GM12878 (cell line): ENCODE measurements at regions not wholly inside any gene's neighbourhood (a gene's known extent, or its start where the extent isn't known, plus 50 kb on each side); places are given as distances from the start of the nearest gene placed in this dataset.

Experiments used
- BCLAF1 ChIP-seq: fragments of 450-650 bp; IDR thresholded peaks from 2 replicates; pipeline ENCODE4 v1.6.1; 2017; ENCODE audit warnings: antibody characterized with exemption, mild to moderate bottlenecking, moderate library complexity
- BRCA1 ChIP-seq: IDR thresholded peaks from 2 replicates; pipeline ENCODE4 v1.6.1; 2011; ENCODE audit warnings: low read depth, low read length, improper control_type of control experiment
- CEBPZ ChIP-seq: fragments of 150-350 bp; IDR thresholded peaks from 2 replicates; pipeline ENCODE4 v1.6.1; 2016; ENCODE audit warnings: low read depth, low read length
- CHD2 ChIP-seq: IDR thresholded peaks from 2 replicates; pipeline ENCODE4 v1.6.1; 2011; ENCODE audit warnings: low read depth, low read length, improper control_type of control experiment, borderline replicate concordance
- CTCF ChIP-seq, 3 experiments: IDR thresholded peaks in 2 of 3; conservative IDR thresholded peaks in 1 of 3; 2 replicates each; pipeline ENCODE4 v1.5.1; 2011; ENCODE audit warnings: low read depth in 3 of 3, low read length in 3 of 3, mild to moderate bottlenecking in 3 of 3, control low read depth in 2 of 3, moderate library complexity in 2 of 3, inconsistent platforms in 1 of 3, mixed read lengths in 1 of 3; ENCODE audit not compliant: control insufficient read depth in 2 of 3, insufficient read depth in 1 of 3; ENCODE audit errors: extremely low read depth in 1 of 3
- E2F4 ChIP-seq: IDR thresholded peaks from 2 replicates; pipeline ENCODE4 v1.6.1; 2012; ENCODE audit warnings: low read depth, low read length, improper control_type of control experiment
- ESRRA ChIP-seq: IDR thresholded peaks from 2 replicates; pipeline ENCODE4 v1.6.1; 2012; ENCODE audit warnings: mild to moderate bottlenecking, low read length, improper control_type of control experiment
- FOXM1 ChIP-seq: IDR thresholded peaks from 2 replicates; pipeline ENCODE4 v1.6.1; 2012; ENCODE audit warnings: low read depth, mild to moderate bottlenecking, inconsistent platforms, low read length, moderate library complexity
- POLR2A ChIP-seq: IDR thresholded peaks from 2 replicates; pipeline ENCODE4 v1.6.1; 2011; ENCODE audit warnings: low read depth, mild to moderate bottlenecking, low read length
- POLR2AphosphoS2 ChIP-seq: IDR thresholded peaks from 2 replicates; pipeline ENCODE4 v1.6.1; 2011; ENCODE audit warnings: low read depth, mild to moderate bottlenecking, low read length, improper control_type of control experiment, moderate library complexity
- RAD51 ChIP-seq: fragments of 450-650 bp; IDR thresholded peaks from 2 replicates; pipeline ENCODE4 v1.6.1; 2016; ENCODE audit warnings: moderate library complexity, mild to moderate bottlenecking, inconsistent platforms
- REST ChIP-seq: IDR thresholded peaks from 2 replicates; pipeline ENCODE4 v1.6.1; 2012; ENCODE audit warnings: mild to moderate bottlenecking, low read depth, low read length
- SIN3A ChIP-seq: IDR thresholded peaks from 2 replicates; pipeline ENCODE4 v1.6.1; 2012; ENCODE audit warnings: low read depth, low read length, improper control_type of control experiment
- USF1 ChIP-seq: IDR thresholded peaks from 2 replicates; pipeline ENCODE4 v1.6.1; 2011; ENCODE audit warnings: borderline replicate concordance, low read depth, mild to moderate bottlenecking, moderate library complexity, mixed read lengths, low read length; ENCODE audit not compliant: insufficient read depth; ENCODE audit errors: extremely low read length

GRCh38 chr1:81174052-81174451 lies 626.7 kb upstream of the ADGRL2 start:
- no peak for TF ChIP-seq USF1
- TF ChIP-seq POLR2A: no peak
- TF ChIP-seq CTCF (IDR thresholded peaks at IDR 0.05 in 2 of 3, conservative IDR thresholded peaks at IDR 0.05 in 1 of 3; ENCODE audit: control insufficient read depth in 2 of 3, extremely low read depth in 1 of 3, insufficient read depth in 1 of 3, low read depth in 3 of 3, low read length in 3 of 3): no peak
- no peak for TF ChIP-seq BCLAF1
- TF ChIP-seq RAD51: no peak
- no peak for TF ChIP-seq REST
- no peak for TF ChIP-seq FOXM1
- no peak for TF ChIP-seq E2F4
- no peak for TF ChIP-seq SIN3A
- TF ChIP-seq CEBPZ: no peak
- TF ChIP-seq CHD2: no peak
- TF ChIP-seq ESRRA: no peak
- TF ChIP-seq BRCA1: no peak
- TF ChIP-seq POLR2AphosphoS2: no peak
